GM23338 (cell line): ENCODE measurements at regions not wholly inside any gene's neighbourhood (a gene's known extent, or its start where the extent isn't known, plus 50 kb on each side); places are given as distances from the start of the nearest gene placed in this dataset.

Experiments used
- ATAC-seq: fragments of 200-7000 bp; cut with Tn5 transposase; 3 replicates; pipeline ENCODE4 v1.9.1; 2020
- DNase-seq: peaks from one replicate; pipeline ENCODE4 v3.0.0-alpha.2; 2015; ENCODE audit warnings: low spot score
- H2AFZ ChIP-seq: fragments of 200-600 bp; sonication (generic); 2 replicates; pipeline ENCODE4 v1.8.0; 2016; ENCODE audit warnings: antibody characterized with exemption, mild to moderate bottlenecking, moderate library complexity
- H3F3A ChIP-seq: fragments of 200-600 bp; sonication (generic); replicated peaks from 2 replicates; pipeline ENCODE4 v1.8.0; 2017; ENCODE audit warnings: antibody characterized with exemption, mixed run types, low read depth
- H3K27ac ChIP-seq: fragments of 200-600 bp; sonication (generic); 2 replicates; pipeline ENCODE4 v1.6.1; 2016; ENCODE audit warnings: low read depth
- H3K27me3 ChIP-seq: fragments of 200-600 bp; sonication (generic); 2 replicates; pipeline ENCODE4 v1.8.0; 2016; ENCODE audit warnings: mild to moderate bottlenecking, mixed run types, moderate library complexity; ENCODE audit not compliant: insufficient read depth
- H3K36me3 ChIP-seq: fragments of 200-600 bp; sonication (generic); 2 replicates; pipeline ENCODE4 v1.8.0; 2016; ENCODE audit warnings: mild to moderate bottlenecking; ENCODE audit not compliant: insufficient read depth
- H3K4me1 ChIP-seq: fragments of 200-600 bp; sonication (generic); 2 replicates; pipeline ENCODE4 v1.8.0; 2016; ENCODE audit warnings: mild to moderate bottlenecking, moderate library complexity; ENCODE audit not compliant: insufficient read depth
- H3K4me2 ChIP-seq: fragments of 200-600 bp; sonication (generic); 2 replicates; pipeline ENCODE4 v1.7.1; 2017; ENCODE audit warnings: mixed run types
- H3K4me3 ChIP-seq: fragments of 200-600 bp; sonication (generic); 2 replicates; pipeline ENCODE4 v1.6.1; 2016; ENCODE audit warnings: mixed run types
- H3K79me2 ChIP-seq: fragments of 200-600 bp; sonication (generic); replicated peaks from 2 replicates; pipeline ENCODE4 v1.8.0; 2017; ENCODE audit warnings: mild to moderate bottlenecking; ENCODE audit not compliant: insufficient read depth
- H3K9me2 ChIP-seq: fragments of 200-600 bp; sonication (generic); 2 replicates; pipeline ENCODE4 v1.8.0; 2017; ENCODE audit not compliant: insufficient read depth
- H4K20me1 ChIP-seq: fragments of 200-600 bp; sonication (generic); replicated peaks from 2 replicates; pipeline ENCODE4 v1.8.0; 2017; ENCODE audit warnings: mild to moderate bottlenecking; ENCODE audit not compliant: insufficient read depth
- H3K27ac Mint-ChIP-seq: 2 replicates; pipeline ENCODE4 v1.8.0; 2020; ENCODE audit warnings: inconsistent platforms, mild to moderate bottlenecking, moderate library complexity, mixed read lengths
- H3K27me3 Mint-ChIP-seq: 3 replicates; pipeline ENCODE4 v1.8.0; 2022; ENCODE audit warnings: low read depth, mild to moderate bottlenecking, moderate library complexity, mixed read lengths, inconsistent platforms; ENCODE audit not compliant: insufficient read depth, poor library complexity
- H3K36me3 Mint-ChIP-seq: 3 replicates; pipeline ENCODE4 v1.8.0; 2021; ENCODE audit warnings: low read depth, mild to moderate bottlenecking, inconsistent platforms, moderate library complexity, mixed read lengths
- H3K4me1 Mint-ChIP-seq: 3 replicates; pipeline ENCODE4 v1.8.0; 2020; ENCODE audit warnings: mild to moderate bottlenecking, inconsistent platforms, mixed read lengths
- H3K4me3 Mint-ChIP-seq: 3 replicates; pipeline ENCODE4 v1.8.0; 2021; ENCODE audit warnings: moderate library complexity, mild to moderate bottlenecking, inconsistent platforms, mixed read lengths
- H3K9me3 Mint-ChIP-seq: 3 replicates; pipeline ENCODE4 v1.8.0; 2020; ENCODE audit warnings: moderate library complexity, mild to moderate bottlenecking, inconsistent platforms, mixed read lengths
- CREB1 ChIP-seq: fragments of 250-450 bp; sonication (Bioruptor Pico); IDR thresholded peaks from 2 replicates; pipeline ENCODE4 v1.5.0; 2020; ENCODE audit warnings: low read depth, mild to moderate bottlenecking, moderate library complexity
- EZH2 ChIP-seq: fragments of 200-600 bp; sonication (generic); IDR thresholded peaks from one replicate; pipeline ENCODE4 v1.8.0; 2017; ENCODE audit warnings: antibody characterized with exemption, mild to moderate bottlenecking, low read depth; ENCODE audit not compliant: unreplicated experiment
- JUNB ChIP-seq: IDR thresholded peaks from one replicate; pipeline ENCODE4 v1.6.1; 2016; ENCODE audit warnings: antibody characterized with exemption; ENCODE audit not compliant: unreplicated experiment
- POLR2AphosphoS5 ChIP-seq: IDR thresholded peaks from 2 replicates; pipeline ENCODE4 v1.6.1; 2016; ENCODE audit warnings: antibody characterized with exemption, low read depth
- REST ChIP-seq: IDR thresholded peaks from one replicate; pipeline ENCODE4 v1.6.1; 2018; ENCODE audit warnings: antibody characterized with exemption; ENCODE audit not compliant: unreplicated experiment
- STAT1 ChIP-seq: IDR thresholded peaks from one replicate; pipeline ENCODE4 v1.6.1; 2016; ENCODE audit warnings: antibody characterized with exemption; ENCODE audit not compliant: unreplicated experiment
- ZNF114 ChIP-seq: fragments of 250-450 bp; sonication (Bioruptor Pico); IDR thresholded peaks from 2 replicates; pipeline ENCODE4 v1.5.0; 2020; ENCODE audit warnings: mild to moderate bottlenecking, moderate library complexity
- ZNF462 ChIP-seq: fragments of 250-450 bp; sonication (Bioruptor Pico); IDR thresholded peaks from 2 replicates; pipeline ENCODE4 v1.5.0; 2020; ENCODE audit warnings: mild to moderate bottlenecking, moderate library complexity

GRCh38 chr2:122858813-122859212 is 1103.4 kb downstream of the TSN start:
- ATAC-seq, result no peak
- Mint-ChIP-seq H3K27ac (no peak overlapping the region), H3K9me3 (no peaks in the 10 kb centered on the region; the same call in 1 of the 3 replicates), H3K4me3 (no peak overlapping the region), H3K36me3 (no peaks in the 10 kb centered on the region), H3K4me1 (peaks cover 5% of the 10 kb centered on the region; the same call in 2 of the 3 replicates), H3K27me3 (no peaks in the 10 kb centered on the region)
- Histone ChIP-seq H3K4me3 (no peak overlapping the region), H3K4me2 (no peak overlapping the region), H3K27ac (no peak overlapping the region), H3K9me2 (0 out of 2 replicates have a peak, but pooled peaks cover 7% of the 10 kb centered on the region), H4K20me1 (no peaks in the 10 kb centered on the region), H2AFZ (no peak overlapping the region), H3F3A (no peaks in the 10 kb centered on the region), H3K27me3 (no peaks in the 10 kb centered on the region), H3K4me1 (peaks cover 12% of the 10 kb centered on the region), H3K79me2 (no peaks in the 10 kb centered on the region), H3K36me3 (no peaks in the 10 kb centered on the region)
- DNase-seq, result no peak
- TF ChIP-seq CREB1, result no peak
- no peak for TF ChIP-seq EZH2
- TF ChIP-seq ZNF114 (CRISPR knock-in tag), result no peak
- no peak for TF ChIP-seq REST
- no peak for TF ChIP-seq POLR2AphosphoS5
- no peak for TF ChIP-seq JUNB
- no peak for TF ChIP-seq ZNF462
- TF ChIP-seq STAT1, result no peak
